Vagina (tissue), 2 donors: ENCODE measurements at regions not wholly inside any gene's neighbourhood (a gene's known extent, or its start where the extent isn't known, plus 50 kb on each side); places are given as distances from the start of the nearest gene placed in this dataset.

Experiments used
- DNase-seq, 2 donors: peaks; one replicate each; pipeline ENCODE4 v3.0.0-alpha.2; 2017; ENCODE audit errors: extremely low spot score in 2 of 2
- H3K27ac ChIP-seq: fragments of 200-600 bp; sonication (generic); one replicate; pipeline ENCODE4 v1.5.1; 2019
- H3K27me3 ChIP-seq: fragments of 200-600 bp; sonication (generic); one replicate; pipeline ENCODE4 v1.5.1; 2019
- H3K36me3 ChIP-seq, 2 donors: fragments of 200-600 bp; sonication (generic); one replicate each; pipeline ENCODE4 v1.5.1; 2017 to 2019
- H3K4me1 ChIP-seq: fragments of 200-600 bp; sonication (generic); one replicate; pipeline ENCODE4 v1.5.1; 2019
- H3K4me3 ChIP-seq, 2 donors: fragments of 200-600 bp; sonication (generic); 1 replicate in 1 of 2; 2 replicates in 1 of 2; pipeline ENCODE4 v1.5.1; 2016 to 2019
- H3K9me3 ChIP-seq: fragments of 200-600 bp; sonication (generic); one replicate; pipeline ENCODE4 v1.5.1; 2019
- CTCF ChIP-seq, 3 experiments: fragments of 450-650 bp in 2 of 3; fragments of 200-600 bp in 1 of 3; sonication (generic) in 1 of 3; IDR thresholded peaks; one replicate each; pipeline ENCODE4 v1.5.1; 2017 to 2019; ENCODE audit warnings: antibody characterized with exemption in 3 of 3, mild to moderate bottlenecking in 2 of 3, moderate library complexity in 2 of 3
- POLR2A ChIP-seq, 2 donors: fragments of 450-650 bp; IDR thresholded peaks; one replicate each; pipeline ENCODE4 v1.6.1; 2017; ENCODE audit warnings: antibody characterized with exemption in 2 of 2, mild to moderate bottlenecking in 2 of 2, moderate library complexity in 2 of 2
- POLR2AphosphoS5 ChIP-seq, 2 donors: sonication (generic); formaldehyde crosslinking; IDR thresholded peaks; one replicate each; pipeline ENCODE4 v1.9.0; 2017; ENCODE audit warnings: antibody characterized with exemption in 2 of 2, mild to moderate bottlenecking in 2 of 2, low read depth in 1 of 2; ENCODE audit not compliant: insufficient read depth in 1 of 2
- intact Hi-C: fragments of 100-400 bp; cut with DNase I; formaldehyde crosslinking; loops from one replicate; pipeline ENCODE4 v1.15.1; 2023

GRCh38 chr12:125283521-125283920 lies 218.3 kb downstream of the AACS start:
- no peaks in the 10 kb centered on the region for H3K9me3 ChIP-seq
- H3K27ac ChIP-seq = no peak overlapping the region
- intact Hi-C loops = no loop called here
- no peaks in the 10 kb centered on the region for H3K27me3 ChIP-seq
- H3K4me1 ChIP-seq = no peaks in the 10 kb centered on the region
- H3K4me3 ChIP-seq = no peak overlapping the region
- TF ChIP-seq POLR2AphosphoS5 (IDR thresholded peaks at IDR 0.05; ENCODE audit: insufficient read depth in 1 of 2, low read depth in 1 of 2) (no peak), CTCF (IDR thresholded peaks at IDR 0.05) (no peak), POLR2A (IDR thresholded peaks at IDR 0.05) (no peak)
- no peak for DNase-seq
- H3K36me3 ChIP-seq = no peaks in the 10 kb centered on the region

GRCh38 chr12:125284087-125284486 lies 218.9 kb downstream of the AACS start:
- no peak for DNase-seq
- Histone ChIP-seq H3K27ac (no peak overlapping the region), H3K4me1 (no peaks in the 10 kb centered on the region), H3K36me3 (no peaks in the 10 kb centered on the region), H3K4me3 (no peak overlapping the region), H3K27me3 (no peaks in the 10 kb centered on the region), H3K9me3 (no peaks in the 10 kb centered on the region)
- intact Hi-C loops = no loop called here
- no peak for TF ChIP-seq POLR2A (IDR thresholded peaks at IDR 0.05)
- no peak for TF ChIP-seq POLR2AphosphoS5 (IDR thresholded peaks at IDR 0.05; ENCODE audit: insufficient read depth in 1 of 2, low read depth in 1 of 2)
- TF ChIP-seq CTCF (IDR thresholded peaks at IDR 0.05) = no peak

GRCh38 chr12:125284945-125285685 lies 219.9 kb downstream of the AACS start:
- TF ChIP-seq POLR2AphosphoS5 (IDR thresholded peaks at IDR 0.05; ENCODE audit: insufficient read depth in 1 of 2, low read depth in 1 of 2) (no peak), POLR2A (IDR thresholded peaks at IDR 0.05) (no peak), CTCF (IDR thresholded peaks at IDR 0.05) (no peak)
- Histone ChIP-seq H3K4me1 (no peaks in the 10 kb centered on the region), H3K4me3 (no peak overlapping the region)

GRCh38 chr12:125286005-125286727 lies 220.9 kb downstream of the AACS start:
- TF ChIP-seq CTCF (IDR thresholded peaks at IDR 0.05) (no peak), POLR2A (IDR thresholded peaks at IDR 0.05) (no peak), POLR2AphosphoS5 (IDR thresholded peaks at IDR 0.05; ENCODE audit: insufficient read depth in 1 of 2, low read depth in 1 of 2) (no peak)
- Histone ChIP-seq H3K9me3 (no peaks in the 10 kb centered on the region), H3K27ac (no peak overlapping the region), H3K4me3 (no peak overlapping the region), H3K4me1 (no peaks in the 10 kb centered on the region), H3K27me3 (no peaks in the 10 kb centered on the region), H3K36me3 (no peaks in the 10 kb centered on the region)
- intact Hi-C loops = no loop called here
- no peak for DNase-seq

More at GRCh38 chr12:125284945-125285685, 219.9 kb downstream of the AACS start:
- no peak overlapping the region for H3K27ac ChIP-seq
- DNase-seq = no peak
- H3K9me3 ChIP-seq = no peaks in the 10 kb centered on the region
- H3K36me3 ChIP-seq = no peaks in the 10 kb centered on the region
- H3K27me3 ChIP-seq = no peaks in the 10 kb centered on the region
- intact Hi-C loops = no loop called here
